ENCODE measurements at regions not wholly inside any gene's neighbourhood (a gene's known extent, or its start where the extent isn't known, plus 50 kb on each side); places are given as distances from the start of the nearest gene placed in this dataset.
A peak's percentile ranks its signal among the peaks of the same experiment; 100 is the strongest.

DNA sequence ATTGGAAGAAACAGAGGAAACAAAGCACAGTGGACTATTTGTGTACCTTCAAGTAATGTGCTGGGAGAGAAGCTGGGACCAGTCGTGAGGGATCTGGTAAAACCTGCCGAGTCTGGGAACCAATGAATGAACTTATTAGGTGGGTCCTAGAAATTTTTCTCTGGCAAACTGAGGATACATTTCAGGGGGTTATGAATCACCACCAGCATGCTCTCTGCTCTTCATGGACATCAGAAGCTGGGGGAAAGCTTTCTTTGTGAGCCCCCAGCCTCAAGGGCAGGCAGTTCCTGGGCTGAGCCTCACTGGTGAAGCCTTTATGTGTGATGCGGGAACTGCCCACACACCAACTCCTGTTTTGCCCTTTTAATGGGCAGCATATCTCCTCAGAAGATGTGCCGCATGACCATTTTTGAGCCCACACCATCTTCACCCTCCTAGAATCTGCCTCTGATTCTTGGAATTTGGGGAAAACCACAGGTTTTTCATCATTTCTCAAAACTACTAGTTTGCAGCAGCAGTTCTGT is 95.4 kb upstream of the ENPP6 start:
- Histone ChIP-seq H3K27ac (no peak overlapping the region), H3K9me3 (no peaks in the 10 kb centered on the region), H3K27me3 (no peaks in the 10 kb centered on the region), H3K36me3 (no peaks in the 10 kb centered on the region), H3K4me3 (no peak overlapping the region), H3K4me1 (no peaks in the 10 kb centered on the region)
- intact Hi-C loops (cut with DNase I; ENCODE audit: low total_unique reads): no loop called here
- DNase-seq (ENCODE audit: low spot score in 2 of 2): no peak
- no peak for TF ChIP-seq POLR2AphosphoS5 (IDR thresholded peaks at IDR 0.05)
- no peak for TF ChIP-seq POLR2A (IDR thresholded peaks at IDR 0.05)
- TF ChIP-seq, protein P1, sequence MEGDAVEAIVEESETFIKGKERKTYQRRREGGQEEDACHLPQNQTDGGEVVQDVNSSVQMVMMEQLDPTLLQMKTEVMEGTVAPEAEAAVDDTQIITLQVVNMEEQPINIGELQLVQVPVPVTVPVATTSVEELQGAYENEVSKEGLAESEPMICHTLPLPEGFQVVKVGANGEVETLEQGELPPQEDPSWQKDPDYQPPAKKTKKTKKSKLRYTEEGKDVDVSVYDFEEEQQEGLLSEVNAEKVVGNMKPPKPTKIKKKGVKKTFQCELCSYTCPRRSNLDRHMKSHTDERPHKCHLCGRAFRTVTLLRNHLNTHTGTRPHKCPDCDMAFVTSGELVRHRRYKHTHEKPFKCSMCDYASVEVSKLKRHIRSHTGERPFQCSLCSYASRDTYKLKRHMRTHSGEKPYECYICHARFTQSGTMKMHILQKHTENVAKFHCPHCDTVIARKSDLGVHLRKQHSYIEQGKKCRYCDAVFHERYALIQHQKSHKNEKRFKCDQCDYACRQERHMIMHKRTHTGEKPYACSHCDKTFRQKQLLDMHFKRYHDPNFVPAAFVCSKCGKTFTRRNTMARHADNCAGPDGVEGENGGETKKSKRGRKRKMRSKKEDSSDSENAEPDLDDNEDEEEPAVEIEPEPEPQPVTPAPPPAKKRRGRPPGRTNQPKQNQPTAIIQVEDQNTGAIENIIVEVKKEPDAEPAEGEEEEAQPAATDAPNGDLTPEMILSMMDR (IDR thresholded peaks at IDR 0.05): no peak

DNA sequence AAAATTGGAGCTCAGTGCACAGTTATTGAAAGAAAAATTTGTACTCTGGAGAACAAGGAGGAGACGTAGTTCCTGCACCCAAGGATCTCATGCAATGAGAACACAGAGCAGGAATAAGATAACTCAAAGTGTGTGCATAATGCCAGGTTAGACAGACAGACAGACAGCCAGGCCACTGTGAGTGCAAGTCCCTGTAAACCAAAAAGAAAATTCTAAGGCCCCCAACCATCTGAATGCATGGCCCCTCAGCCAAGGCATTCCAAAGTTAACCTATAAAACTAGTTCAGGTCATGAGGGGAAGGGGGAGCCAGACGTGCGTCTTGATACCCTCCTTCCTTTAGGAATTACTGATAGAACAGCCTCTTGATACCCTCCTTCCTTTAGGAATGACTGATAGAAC is 94.5 kb upstream of the ENPP6 start:
- DNase-seq (ENCODE audit: low spot score in 2 of 2): no peak
- Histone ChIP-seq H3K36me3 (no peaks in the 10 kb centered on the region), H3K4me1 (no peaks in the 10 kb centered on the region), H3K9me3 (no peaks in the 10 kb centered on the region), H3K27me3 (no peaks in the 10 kb centered on the region), H3K27ac (no peak overlapping the region), H3K4me3 (no peak overlapping the region)
- TF ChIP-seq, protein P1 (IDR thresholded peaks at IDR 0.05): no peak
- no peak for TF ChIP-seq POLR2A (IDR thresholded peaks at IDR 0.05)
- no peak for TF ChIP-seq POLR2AphosphoS5 (IDR thresholded peaks at IDR 0.05)
- intact Hi-C loops (cut with DNase I; ENCODE audit: low total_unique reads): no loop called here

DNA sequence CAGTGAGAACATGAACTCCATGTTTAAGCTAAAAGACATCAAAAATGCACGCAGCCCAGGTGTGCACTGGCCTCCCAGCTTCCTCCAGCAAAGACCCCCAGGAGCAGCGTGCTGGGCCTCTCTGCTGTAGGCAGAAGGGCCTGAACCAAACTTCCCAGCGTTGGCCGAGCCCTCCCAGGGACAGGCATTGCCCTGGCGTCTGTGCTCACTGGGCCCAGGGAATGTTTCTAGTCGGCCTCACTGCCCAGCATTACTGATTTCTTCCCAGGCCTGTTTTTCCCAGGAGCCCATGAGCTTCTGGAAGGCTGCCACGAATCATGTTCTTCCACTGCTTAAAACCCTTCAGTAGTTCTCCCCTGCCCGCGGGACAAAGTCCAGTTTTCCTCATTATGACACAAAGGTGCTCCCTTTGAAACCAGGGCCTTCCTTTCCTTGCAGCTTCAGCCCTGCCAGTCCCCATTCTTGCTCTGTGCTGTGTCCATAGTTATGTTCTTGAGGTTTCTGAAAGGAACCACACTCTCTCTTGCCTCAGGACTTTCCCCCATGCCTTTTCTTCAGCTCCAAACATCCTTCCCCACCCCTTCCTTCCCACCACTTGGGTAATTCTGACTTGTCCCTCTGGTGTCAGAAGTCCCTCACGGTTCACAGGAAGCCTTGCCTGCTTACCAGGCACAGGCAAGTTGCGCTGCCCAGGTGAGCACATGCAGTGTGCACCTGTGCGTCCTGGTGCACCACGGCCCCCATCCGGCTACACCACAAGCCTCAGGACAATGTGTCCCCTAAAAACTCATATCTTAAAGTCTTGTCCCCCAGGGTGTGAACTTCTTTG is 93.4 kb upstream of the ENPP6 start:
- no peaks in the 10 kb centered on the region for H3K4me1 ChIP-seq
- no peak for DNase-seq (ENCODE audit: low spot score in 2 of 2)
- TF ChIP-seq POLR2AphosphoS5 (IDR thresholded peaks at IDR 0.05): no peak
- TF ChIP-seq POLR2A (IDR thresholded peaks at IDR 0.05): no peak
- H3K36me3 ChIP-seq: no peaks in the 10 kb centered on the region
- intact Hi-C loops (cut with DNase I; ENCODE audit: low total_unique reads): no loop called here
- peak overlapping the region in 1 of 2 donors; percentile 10 for H3K27ac ChIP-seq
- no peak overlapping the region for H3K4me3 ChIP-seq
- H3K27me3 ChIP-seq: no peaks in the 10 kb centered on the region
- no peaks in the 10 kb centered on the region for H3K9me3 ChIP-seq

DNA sequence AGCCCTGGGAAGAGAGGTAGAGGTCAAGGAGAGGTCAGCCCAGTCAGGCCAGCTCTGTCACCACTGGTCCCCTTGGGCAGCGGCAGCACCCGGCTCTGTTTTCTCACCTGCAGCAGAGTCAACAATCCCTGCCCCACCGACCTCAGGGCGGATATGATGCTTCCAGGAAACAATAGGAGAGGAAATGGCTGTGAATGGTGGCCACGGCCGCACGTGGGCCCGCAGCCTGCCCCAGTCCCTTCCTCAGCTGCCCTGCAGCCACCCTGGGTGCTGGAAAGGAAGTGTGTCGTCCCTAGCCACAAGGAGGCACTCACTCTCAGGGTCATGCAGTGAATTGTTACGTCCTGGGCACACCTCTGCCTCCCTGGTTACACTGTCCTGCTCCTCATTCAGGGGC is 92.5 kb upstream of the ENPP6 start:
- H3K27ac ChIP-seq: no peak overlapping the region
- H3K4me3 ChIP-seq: no peak overlapping the region
- H3K36me3 ChIP-seq: no peaks in the 10 kb centered on the region
- no peaks in the 10 kb centered on the region for H3K9me3 ChIP-seq
- DNase-seq (ENCODE audit: low spot score in 2 of 2): no peak
- no peaks in the 10 kb centered on the region for H3K27me3 ChIP-seq
- no peaks in the 10 kb centered on the region for H3K4me1 ChIP-seq
- no peak for TF ChIP-seq POLR2AphosphoS5 (IDR thresholded peaks at IDR 0.05)
- intact Hi-C loops (cut with DNase I; ENCODE audit: low total_unique reads): no loop called here

DNA sequence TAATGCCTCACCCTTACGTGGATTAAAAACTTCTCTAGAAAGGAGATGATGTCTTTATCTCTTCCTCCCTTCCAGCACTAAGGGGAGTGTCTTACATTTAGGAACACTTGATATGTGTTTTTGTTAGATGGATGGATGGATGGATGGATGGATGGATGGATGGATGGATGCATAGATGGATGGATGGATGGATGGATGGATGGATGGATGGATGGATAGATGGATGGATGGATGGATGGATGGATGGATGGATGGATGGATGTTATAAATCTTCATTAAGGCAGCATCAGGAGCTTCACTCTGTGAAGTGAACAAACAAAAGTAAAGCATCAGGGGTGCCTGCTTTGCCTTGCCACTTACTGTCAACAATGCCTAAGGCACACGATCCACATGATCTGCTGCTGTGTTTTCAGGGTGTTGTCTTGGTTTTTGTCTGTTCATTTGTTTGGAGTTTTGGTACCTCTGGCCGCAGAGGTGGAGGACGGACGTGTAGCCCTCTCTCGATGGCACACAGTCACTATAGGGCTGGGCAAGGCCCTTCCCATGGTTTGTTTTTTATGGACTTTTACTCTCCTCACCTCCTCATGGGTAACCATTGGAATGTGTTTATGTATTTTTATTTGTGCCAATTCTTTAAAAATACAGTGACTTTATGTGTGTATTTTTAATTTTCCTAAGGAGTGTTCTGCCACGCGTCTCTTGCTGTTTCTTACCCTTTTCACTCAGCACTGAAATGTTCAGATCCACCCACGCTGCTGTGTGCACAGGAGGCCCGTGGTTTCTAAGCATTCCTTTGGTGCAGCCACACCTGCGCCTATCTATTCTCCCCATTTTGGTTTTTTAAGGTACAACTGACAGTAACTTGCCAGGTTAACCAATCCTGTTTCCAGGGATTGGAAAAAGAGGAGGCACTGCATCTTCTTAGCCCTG is 91.8 kb upstream of the ENPP6 start:
- Histone ChIP-seq H3K36me3 (no peaks in the 10 kb centered on the region), H3K4me3 (no peak overlapping the region), H3K4me1 (no peaks in the 10 kb centered on the region), H3K27ac (no peak overlapping the region), H3K9me3 (no peaks in the 10 kb centered on the region), H3K27me3 (no peaks in the 10 kb centered on the region)
- no peak for DNase-seq (ENCODE audit: low spot score in 2 of 2)
- intact Hi-C loops (cut with DNase I; ENCODE audit: low total_unique reads): no loop called here
- TF ChIP-seq POLR2A (IDR thresholded peaks at IDR 0.05) (no peak), POLR2AphosphoS5 (IDR thresholded peaks at IDR 0.05) (no peak)
- TF ChIP-seq, protein P1 (IDR thresholded peaks at IDR 0.05): no peak
